Smooth muscle cell of the brain vasculature (primary cell): ENCODE measurements at regions not wholly inside any gene's neighbourhood (a gene's known extent, or its start where the extent isn't known, plus 50 kb on each side); places are given as distances from the start of the nearest gene placed in this dataset.

ENCODE experiments used
- DNase-seq: peaks from one replicate; pipeline ENCODE4 v3.0.0-alpha.2; 2012; ENCODE audit warnings: low read depth, low spot score

DNA sequence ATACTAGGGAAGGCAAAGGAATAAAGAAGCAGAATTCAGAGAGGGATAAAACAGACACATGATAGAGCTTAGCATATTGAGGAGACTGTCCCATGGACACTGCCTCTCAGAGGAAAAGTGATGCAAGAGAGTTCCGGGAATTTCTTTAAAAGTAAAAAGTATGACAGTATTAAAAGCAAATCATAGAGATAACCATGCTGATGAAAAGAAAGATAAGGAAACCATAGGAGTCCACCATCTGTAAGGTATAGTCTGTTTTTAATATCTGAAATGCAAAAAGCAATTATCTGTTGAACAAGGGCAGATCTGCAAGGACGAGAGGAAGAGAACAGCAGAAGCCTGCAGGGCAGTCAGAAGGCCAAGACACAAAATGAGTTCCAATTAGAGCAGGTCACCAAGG is 495.9 kb upstream of the GOLIM4 start:
- DNase-seq = no peak

DNA sequence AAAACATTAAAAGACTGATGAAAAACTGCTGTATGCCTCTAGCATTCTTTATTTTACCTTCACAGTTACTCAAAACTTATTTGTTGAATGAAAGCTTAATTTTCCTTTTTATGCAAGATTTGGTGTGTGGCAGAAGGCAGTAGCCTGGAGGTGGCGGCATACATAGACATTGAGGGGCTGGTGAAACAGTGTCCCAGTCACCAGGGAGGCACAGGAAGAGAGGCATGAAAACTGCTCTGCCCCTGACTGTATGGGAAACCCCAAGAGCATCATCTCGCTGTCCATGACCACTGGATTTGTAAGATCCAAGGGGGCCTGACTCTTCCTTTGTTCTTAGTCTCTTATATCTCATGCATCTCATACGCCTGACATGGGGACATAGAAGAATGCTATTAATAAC is 493.7 kb upstream of the GOLIM4 start:
- DNase-seq = no peak

- no peak for DNase-seq
Measured at GRCh38 chr3:168585544-168585943, 489.8 kb upstream of the GOLIM4 start.

GRCh38 chr3:168583977-168584376 is 488.3 kb upstream of the GOLIM4 start:
- no peak for DNase-seq

DNA sequence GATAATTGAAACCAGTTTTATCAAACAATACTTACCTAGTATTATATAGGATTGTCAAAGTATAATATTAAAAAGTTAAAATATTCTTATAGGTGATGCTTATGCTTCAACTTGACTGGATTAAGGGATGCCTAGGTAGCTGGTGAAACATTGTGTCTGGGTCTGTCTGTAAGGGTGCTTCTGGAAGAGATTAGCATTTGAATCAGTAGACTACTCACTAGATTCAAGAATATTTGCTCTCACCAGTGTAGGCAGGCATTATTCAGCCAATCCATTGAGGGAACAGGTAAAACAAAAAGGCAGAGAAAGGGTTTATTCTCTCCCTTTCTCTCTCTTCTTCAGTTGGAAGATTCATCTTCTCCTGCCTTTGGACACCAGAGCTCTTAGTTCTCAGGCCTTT is 486.8 kb upstream of the GOLIM4 start:
- DNase-seq = no peak

DNA sequence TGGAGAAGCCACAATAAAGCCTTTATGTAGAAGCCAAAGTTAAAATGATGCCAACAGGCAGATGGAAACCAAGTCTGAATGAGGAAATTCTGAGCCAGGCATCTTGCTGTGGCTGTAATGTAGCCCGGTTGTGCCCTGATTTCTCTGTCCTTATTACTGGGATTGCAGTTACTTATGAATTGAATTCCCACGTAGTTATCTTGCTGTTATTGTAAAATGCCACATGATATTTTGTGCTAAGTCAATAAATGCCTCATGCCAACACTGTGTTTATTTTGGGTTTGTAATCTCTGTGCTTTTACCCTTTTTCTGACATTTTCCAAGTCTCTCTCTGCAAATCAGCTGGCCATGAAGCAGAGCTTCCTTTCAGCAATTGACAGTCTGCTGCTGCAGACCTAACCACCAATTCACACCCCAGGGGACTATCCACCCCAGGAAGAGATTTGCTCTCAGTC is 486.1 kb upstream of the GOLIM4 start:
- no peak for DNase-seq

DNA sequence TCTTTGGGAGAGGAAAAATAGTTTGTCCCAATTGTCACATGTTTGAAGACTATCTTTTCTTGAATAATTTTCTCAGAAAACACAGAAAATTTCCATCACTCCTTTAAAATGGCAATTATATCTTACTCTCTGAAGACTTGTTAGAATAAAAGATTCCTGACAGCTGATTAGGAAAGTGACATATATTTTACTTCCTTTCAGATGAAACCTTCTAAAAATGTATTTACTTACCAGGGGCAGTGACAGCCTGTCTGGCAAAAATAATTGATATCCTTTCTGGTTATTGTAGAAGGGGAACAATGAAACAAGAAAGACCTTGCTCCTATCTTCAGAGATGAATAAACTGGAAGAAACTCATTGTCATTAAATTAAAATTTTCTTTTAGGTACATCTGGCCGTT is 483.3 kb upstream of the GOLIM4 start:
- no peak for DNase-seq

GRCh38 chr3:168575750-168576149 is 480.0 kb upstream of the GOLIM4 start:
- no peak for DNase-seq

DNA sequence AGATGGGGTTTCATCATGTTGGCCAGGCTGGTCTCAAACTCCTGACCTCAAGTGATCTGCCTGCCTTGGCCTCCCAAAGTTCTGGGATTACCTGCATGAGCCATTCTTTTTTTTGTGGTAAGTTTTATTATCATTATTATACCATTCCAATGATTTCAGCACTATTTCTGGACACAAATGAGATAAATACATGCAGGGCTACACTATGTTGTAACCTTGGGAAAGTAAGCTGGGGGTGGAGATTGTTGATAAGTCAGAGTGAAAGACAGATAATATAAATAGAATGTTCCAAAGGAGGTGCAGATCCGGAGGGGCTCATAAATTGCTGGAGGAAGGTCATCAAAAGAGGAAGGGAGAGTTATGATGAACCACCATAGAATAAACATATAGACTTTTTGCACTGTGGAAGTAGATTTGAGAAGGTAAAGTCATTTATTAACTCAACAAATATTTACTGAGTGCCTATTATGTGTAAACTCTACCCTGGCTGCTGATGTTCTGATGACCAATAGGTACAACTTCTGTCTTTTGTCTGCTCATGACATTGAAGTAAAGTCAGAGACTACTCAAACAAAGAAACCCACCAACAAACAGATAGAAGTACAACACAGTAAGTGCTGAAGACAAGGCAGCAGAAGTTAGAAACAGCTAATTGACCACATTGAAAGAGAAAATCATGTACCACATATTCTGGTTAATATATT is 478.9 kb upstream of the GOLIM4 start:
- DNase-seq = no peak

- DNase-seq = no peak
Measured at GRCh38 chr3:168570404-168571155, 474.9 kb upstream of the GOLIM4 start.

DNA sequence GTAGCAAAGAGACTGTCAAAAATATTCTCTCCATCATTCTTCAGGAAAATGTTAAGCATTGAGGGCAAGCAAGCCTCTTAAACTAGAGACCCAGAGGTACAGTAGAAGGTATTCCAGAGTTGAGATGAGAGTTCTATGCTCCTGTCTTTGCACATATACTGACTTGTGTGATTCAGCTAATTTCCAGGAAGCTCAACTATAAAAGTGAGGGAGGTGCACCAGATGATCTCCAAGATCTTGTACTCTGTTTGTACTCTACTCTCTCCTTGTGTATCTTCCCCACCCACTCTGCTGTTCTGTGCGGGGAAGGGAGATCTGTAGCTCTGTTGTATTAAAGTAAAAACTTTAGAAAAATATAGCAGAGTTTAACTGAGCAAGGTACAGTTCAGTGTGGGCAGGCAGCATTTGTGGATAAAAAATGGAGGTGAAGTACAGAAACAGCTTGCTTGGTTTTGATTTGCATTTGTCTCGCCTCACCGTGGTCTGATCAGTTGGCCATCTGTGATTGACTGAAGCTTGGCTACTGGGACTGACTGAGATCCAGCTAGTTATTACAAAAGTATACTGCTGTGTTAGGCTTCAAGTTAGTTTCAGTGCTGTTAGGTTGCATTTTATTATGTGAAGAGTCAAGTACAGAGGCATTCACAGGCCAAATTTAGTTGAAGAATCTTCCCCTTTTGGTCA is 463.1 kb upstream of the GOLIM4 start:
- DNase-seq = no peak

DNA sequence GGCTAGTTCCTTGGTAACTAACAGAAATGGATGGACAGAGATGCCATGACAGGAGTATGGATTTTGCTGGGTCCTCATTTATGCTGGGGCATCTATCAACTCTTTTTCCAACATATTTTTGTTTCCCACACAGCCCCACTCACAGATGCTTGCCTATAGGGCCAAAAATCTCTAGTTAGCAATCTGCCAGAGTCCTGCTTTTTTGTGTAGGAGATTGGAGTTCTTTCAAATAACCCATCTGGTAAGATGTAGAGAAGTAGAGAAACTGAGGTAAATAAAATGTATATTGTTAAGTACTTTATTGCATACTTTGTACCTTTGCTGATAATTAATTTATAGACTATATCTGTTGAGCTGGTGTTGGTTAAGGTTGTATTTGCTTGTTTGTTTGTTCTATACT is 456.5 kb upstream of the GOLIM4 start:
- DNase-seq = no peak

DNA sequence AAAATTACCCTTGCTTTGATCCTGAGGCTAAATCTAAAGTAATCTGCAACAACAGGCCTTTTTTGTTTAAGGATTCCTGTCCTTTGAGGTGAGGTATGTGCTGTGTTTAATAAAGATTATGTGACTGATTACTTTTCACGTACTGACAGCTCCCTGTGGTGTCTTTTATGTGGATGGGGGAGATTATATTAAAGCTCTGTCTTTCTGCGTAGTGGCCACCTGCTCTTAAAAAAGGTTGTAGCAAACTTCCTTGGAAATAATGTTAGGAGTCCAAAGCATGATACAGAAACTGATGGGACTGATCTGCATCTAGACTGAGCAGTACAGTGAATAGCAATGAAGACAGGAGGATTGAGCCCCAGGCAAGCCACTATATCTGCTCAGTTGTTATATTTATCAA is 453.0 kb upstream of the GOLIM4 start:
- DNase-seq = no peak

GRCh38 chr3:168546707-168547106 is 451.0 kb upstream of the GOLIM4 start:
- DNase-seq = no peak

DNA sequence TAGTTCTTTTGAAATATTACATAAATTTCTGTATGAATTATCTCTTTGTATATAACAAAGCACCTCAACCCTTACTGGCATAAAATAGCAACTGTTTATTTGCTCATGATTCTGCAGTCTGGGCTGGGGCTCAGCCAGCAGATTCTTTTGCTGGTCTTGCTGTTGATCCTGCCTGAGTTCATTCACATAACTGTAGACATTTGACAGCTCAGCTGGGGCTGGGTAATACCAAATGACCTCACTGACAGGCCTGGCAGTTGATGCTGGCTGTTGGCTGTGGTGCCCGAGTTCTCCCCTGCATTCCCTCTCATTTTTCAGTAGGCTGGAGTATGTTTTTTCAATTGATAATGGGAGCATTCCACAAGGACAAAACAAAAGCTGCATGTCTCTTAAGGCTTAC is 449.9 kb upstream of the GOLIM4 start:
- no peak for DNase-seq

- no peak for DNase-seq
Measured at GRCh38 chr3:168544097-168544957, 448.6 kb upstream of the GOLIM4 start.

DNA sequence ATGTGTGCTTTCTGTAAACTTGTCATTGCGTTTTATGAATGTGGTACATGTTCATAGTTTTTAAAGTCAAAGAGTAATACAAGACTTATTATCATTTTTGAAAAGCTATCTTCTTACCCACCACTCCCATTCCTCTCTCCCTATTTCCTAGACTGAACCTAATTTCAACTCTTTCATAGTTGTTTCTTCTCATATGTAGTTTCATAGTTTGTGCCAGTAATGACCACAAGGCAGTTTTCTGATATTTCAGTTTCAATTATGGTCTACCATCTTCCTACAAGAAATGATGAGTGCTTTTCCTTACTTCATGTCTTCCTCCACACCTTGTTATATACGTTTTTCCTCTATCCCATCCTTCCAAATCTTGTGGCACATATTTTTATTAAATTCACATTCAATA is 445.0 kb upstream of the GOLIM4 start:
- no peak for DNase-seq

GRCh38 chr3:168539909-168540308 is 444.2 kb upstream of the GOLIM4 start:
- no peak for DNase-seq

GRCh38 chr3:168534761-168535160 is 439.0 kb upstream of the GOLIM4 start:
- no peak for DNase-seq

DNA sequence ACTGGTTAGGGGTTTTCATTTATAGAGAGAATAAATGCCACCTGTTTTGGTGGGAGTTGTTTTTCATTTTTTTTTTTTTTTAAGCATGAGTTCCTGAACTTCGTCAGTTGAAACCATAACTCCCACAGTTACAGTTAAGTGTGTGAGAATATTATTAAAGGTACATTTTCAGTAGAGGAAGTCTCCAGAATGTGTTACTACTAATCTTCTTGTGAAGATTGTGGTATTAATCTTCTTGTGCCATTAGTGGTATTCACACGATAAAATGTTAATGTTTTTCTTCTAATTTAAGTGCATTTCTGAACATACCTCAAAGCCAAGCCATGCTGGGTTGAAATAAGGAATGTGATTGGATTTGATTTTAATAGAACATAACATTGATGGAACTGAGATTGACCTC is 437.9 kb upstream of the GOLIM4 start:
- DNase-seq = no peak

DNA sequence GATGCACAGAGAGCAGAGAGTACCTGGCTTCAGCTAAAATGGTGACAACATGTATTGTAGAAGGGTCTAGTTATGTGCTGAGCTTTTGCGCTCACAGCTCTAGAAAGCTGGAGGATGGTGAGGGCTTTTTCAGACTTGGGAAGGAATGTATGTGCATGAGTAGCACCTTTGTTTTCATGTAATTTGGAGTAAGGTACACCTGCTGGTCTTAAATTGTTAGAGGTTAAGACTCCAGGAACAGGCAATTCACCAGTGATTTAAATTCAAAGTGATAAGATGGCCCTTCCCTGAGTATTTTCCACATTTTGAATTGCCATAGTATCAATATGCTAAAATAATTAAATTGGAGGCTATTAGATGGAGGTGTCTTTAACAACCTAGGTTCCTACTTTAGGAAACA is 436.4 kb upstream of the GOLIM4 start:
- no peak for DNase-seq

- DNase-seq = no peak
Measured at GRCh38 chr3:168531116-168531515, 435.4 kb upstream of the GOLIM4 start.
